ENCODE measurements at regions not wholly inside any gene's neighbourhood (a gene's known extent, or its start where the extent isn't known, plus 50 kb on each side); places are given as distances from the start of the nearest gene placed in this dataset.

DNA sequence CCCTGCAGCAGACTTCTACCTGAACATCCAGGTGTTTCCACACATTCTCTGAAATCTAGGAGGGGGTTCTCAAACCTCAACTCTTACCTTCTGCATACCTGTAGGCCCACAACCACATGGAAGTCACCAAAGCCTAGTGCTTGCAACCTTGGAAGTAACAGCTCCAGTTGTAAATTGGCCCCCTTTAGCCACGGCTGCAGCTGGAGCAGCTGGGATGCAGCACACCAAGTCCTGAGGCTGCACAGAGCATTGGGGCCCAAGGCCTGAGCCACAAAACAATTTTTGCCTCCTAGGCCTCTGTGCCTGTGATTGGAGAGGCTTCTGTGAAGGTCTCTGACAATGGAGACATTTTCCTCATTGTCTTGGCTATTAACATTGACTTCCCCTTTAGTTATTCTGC, 772.4 kb upstream of the INTU start:
- Histone ChIP-seq H3K9me3 (no peaks in the 10 kb centered on the region), H3K36me3 (no peaks in the 10 kb centered on the region), H3K27me3 (no peaks in the 10 kb centered on the region), H3K27ac (no peak overlapping the region), H3K4me3 (no peak overlapping the region), H3K4me1 (no peaks in the 10 kb centered on the region)
- DNase-seq, result no peak
- TF ChIP-seq, protein P1, sequence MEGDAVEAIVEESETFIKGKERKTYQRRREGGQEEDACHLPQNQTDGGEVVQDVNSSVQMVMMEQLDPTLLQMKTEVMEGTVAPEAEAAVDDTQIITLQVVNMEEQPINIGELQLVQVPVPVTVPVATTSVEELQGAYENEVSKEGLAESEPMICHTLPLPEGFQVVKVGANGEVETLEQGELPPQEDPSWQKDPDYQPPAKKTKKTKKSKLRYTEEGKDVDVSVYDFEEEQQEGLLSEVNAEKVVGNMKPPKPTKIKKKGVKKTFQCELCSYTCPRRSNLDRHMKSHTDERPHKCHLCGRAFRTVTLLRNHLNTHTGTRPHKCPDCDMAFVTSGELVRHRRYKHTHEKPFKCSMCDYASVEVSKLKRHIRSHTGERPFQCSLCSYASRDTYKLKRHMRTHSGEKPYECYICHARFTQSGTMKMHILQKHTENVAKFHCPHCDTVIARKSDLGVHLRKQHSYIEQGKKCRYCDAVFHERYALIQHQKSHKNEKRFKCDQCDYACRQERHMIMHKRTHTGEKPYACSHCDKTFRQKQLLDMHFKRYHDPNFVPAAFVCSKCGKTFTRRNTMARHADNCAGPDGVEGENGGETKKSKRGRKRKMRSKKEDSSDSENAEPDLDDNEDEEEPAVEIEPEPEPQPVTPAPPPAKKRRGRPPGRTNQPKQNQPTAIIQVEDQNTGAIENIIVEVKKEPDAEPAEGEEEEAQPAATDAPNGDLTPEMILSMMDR (IDR thresholded peaks at IDR 0.05), result no peak
- intact Hi-C loops (cut with DNase I; ENCODE audit: low total_unique reads), result no loop called here

DNA sequence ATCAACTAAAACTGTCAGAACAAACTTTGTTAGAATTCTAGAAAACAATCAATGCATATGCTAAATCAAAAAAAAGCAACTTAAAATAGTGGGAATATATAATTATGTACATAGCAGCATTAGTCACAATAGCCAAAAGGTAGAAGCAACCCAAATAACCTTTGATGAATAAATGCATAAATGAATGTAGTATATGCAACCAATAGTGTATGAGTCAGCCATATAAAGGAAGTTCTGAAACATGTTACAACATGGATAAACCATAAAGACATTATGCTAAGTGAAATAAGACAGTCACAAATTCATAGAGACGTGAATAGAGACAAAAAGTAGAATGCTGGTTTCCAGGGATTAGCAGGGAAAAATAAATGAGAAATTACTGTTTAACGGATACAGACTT, 762.8 kb upstream of the INTU start:
- intact Hi-C loops (cut with DNase I; ENCODE audit: low total_unique reads), result no loop called here
- Histone ChIP-seq H3K36me3 (no peaks in the 10 kb centered on the region), H3K27me3 (no peaks in the 10 kb centered on the region), H3K4me3 (no peak overlapping the region), H3K9me3 (peaks cover 0 to 18% (median 10%) of the 10 kb centered on the region in 3 donors), H3K27ac (no peak overlapping the region), H3K4me1 (no peaks in the 10 kb centered on the region)
- TF ChIP-seq, protein P1 (IDR thresholded peaks at IDR 0.05), result no peak
- no peak for DNase-seq

DNA sequence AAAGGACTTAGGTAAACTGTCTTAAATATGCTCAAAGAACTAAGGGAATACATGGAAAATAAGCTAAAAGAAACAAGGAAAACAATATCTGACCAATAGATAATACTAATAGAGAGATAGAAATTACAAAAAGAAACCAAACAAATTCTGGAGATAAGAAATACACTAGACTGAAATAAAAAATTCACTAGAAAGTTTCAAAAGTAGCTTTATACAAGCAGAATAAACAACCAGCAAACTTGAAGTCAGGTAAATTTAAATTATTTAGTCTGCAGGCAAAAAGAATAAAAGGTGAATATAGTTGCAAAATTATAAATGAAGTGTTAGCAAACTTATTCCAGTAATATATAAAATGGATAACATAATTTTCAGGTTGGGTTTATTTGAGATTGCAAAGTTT, 760.9 kb upstream of the INTU start:
- H3K4me3 ChIP-seq, result no peak overlapping the region
- H3K27me3 ChIP-seq, result no peaks in the 10 kb centered on the region
- H3K36me3 ChIP-seq, result no peaks in the 10 kb centered on the region
- no peak overlapping the region for H3K27ac ChIP-seq
- no peaks in the 10 kb centered on the region for H3K4me1 ChIP-seq
- peaks cover 0 to 18% (median 10%) of the 10 kb centered on the region in 3 donors for H3K9me3 ChIP-seq
- DNase-seq, result no peak
- intact Hi-C loops (cut with DNase I; ENCODE audit: low total_unique reads), result no loop called here
- TF ChIP-seq, protein P1 (IDR thresholded peaks at IDR 0.05), result no peak

GRCh38 chr4:126874533-126874932, 758.2 kb upstream of the INTU start:
- H3K9me3 ChIP-seq, result peaks cover 0 to 18% (median 10%) of the 10 kb centered on the region in 3 donors
- no peak for DNase-seq
- H3K27ac ChIP-seq, result no peak overlapping the region
- H3K4me1 ChIP-seq, result no peaks in the 10 kb centered on the region
- intact Hi-C loops (cut with DNase I; ENCODE audit: low total_unique reads), result no loop called here
- no peak overlapping the region for H3K4me3 ChIP-seq
- no peaks in the 10 kb centered on the region for H3K27me3 ChIP-seq
- TF ChIP-seq, protein P1 (IDR thresholded peaks at IDR 0.05), result no peak
- no peaks in the 10 kb centered on the region for H3K36me3 ChIP-seq

- Histone ChIP-seq H3K27me3 (no peaks in the 10 kb centered on the region), H3K36me3 (no peaks in the 10 kb centered on the region), H3K27ac (no peak overlapping the region), H3K9me3 (no peaks in the 10 kb centered on the region), H3K4me1 (peaks cover 0 to 14% (median 2%) of the 10 kb centered on the region in 4 donors), H3K4me3 (no peak overlapping the region)
- TF ChIP-seq, protein P1 (IDR thresholded peaks at IDR 0.05), result no peak
- no peak for DNase-seq
- intact Hi-C loops (cut with DNase I; ENCODE audit: low total_unique reads), result no loop called here
Measured at GRCh38 chr4:126888968-126889367, 743.8 kb upstream of the INTU start.

DNA sequence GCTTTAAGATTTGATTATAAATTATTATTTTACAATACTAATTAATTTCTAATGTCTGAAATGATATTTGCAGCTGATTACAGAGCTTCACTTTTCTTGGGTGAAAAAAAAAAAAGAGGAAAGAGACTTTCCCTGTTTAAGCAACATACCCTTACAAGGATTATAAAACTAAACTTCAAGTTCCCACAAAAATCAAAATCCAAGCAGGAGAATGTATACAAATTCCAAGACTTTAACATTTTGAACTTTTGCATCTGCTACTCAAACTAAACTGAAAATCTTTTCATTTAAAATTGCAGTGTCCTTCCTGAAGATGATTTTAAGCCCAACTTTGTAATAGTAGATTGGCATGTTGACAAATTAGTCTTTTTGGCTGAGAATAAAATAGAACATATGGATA, 742.4 kb upstream of the INTU start:
- H3K36me3 ChIP-seq, result no peaks in the 10 kb centered on the region
- no peaks in the 10 kb centered on the region for H3K9me3 ChIP-seq
- TF ChIP-seq, protein P1 (IDR thresholded peaks at IDR 0.05), result no peak
- H3K27me3 ChIP-seq, result no peaks in the 10 kb centered on the region
- peaks cover 0 to 14% (median 2%) of the 10 kb centered on the region in 4 donors for H3K4me1 ChIP-seq
- no peak overlapping the region for H3K4me3 ChIP-seq
- intact Hi-C loops (cut with DNase I; ENCODE audit: low total_unique reads), result no loop called here
- DNase-seq, result no peak
- H3K27ac ChIP-seq, result no peak overlapping the region
